Hematopoietic multipotent progenitor cell treated with erythropoietin and hydrocortisone succinate and interleukin-3 and kit ligand, for 6 days (in vitro differentiated cells): ENCODE measurements at regions not wholly inside any gene's neighbourhood (a gene's known extent, or its start where the extent isn't known, plus 50 kb on each side); places are given as distances from the start of the nearest gene placed in this dataset.

ENCODE experiments used
- DNase-seq: peaks from one replicate; pipeline ENCODE4 v3.0.0-alpha.2; 2015

GRCh38 chr19:33900817-33901216 is 104.1 kb downstream of the KCTD15 start:
- no peak for DNase-seq

DNA sequence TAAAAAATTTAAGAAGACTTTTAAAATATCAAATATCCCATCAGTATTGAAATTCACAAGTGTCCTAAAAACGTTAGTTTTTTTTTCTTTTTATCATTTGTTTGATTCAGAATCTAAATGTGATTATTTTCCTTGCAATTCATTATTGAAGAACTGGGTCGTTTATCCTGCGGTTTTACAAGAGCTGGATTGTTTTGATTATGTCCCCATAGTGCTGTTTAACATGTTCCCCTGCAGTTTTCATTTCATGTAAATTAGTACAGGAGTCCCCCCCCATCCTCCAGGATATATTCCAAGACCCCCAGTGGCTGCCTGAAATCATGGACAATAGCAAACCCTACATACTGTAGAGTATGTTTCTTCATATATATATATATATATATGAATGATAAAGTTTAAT is 105.7 kb downstream of the KCTD15 start:
- DNase-seq, result no peak

DNA sequence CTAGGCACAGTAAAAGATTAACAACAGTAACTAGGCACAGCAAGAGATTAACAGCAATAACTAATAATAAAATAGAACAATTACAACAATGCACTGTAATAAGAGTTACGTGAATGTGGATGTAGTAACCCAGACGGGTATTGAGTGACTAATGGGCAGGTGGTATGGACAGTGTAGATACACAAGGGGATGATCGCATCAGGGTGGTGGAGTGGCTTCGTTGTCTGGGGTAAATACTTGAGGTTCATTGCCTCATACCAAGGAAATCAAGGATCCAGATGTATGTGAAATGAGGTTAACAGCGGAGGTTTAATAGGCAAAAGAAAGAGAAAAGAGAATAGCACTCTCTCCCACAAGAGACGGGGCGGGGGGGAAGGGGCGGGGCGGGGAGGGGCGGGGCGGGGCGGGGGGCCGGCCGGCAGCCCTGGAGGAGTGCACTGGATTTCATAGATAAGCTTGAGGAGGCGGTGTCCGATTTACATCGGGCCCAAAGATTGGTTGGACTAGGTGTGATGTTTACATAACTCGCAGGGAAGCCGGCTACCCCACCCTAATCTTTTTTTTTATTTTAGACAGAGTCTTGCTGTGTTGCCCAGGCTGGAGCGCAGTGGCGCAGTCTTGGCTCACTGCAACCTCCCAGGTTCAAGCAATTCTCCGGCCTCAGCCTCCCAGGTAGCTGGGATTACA is 106.3 kb downstream of the KCTD15 start:
- peak; percentile 9 for DNase-seq

DNA sequence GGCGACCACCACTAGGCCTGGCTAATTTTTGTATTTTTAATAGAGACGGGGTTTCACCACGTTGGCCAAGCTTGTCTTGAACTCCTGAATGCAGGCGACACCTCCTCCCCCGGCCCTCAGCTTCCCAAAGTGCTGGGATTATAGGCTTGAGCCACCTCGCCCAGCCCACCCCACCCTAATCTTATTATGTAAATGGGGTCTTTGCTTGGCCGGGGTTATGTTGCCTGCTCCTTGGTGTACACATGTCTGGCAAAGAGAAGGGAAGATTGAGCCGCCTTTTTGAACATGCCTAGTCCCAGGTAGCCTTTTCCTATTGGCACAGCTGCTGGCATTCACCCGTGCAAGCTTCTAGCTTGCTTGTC is 106.8 kb downstream of the KCTD15 start:
- no peak for DNase-seq

DNA sequence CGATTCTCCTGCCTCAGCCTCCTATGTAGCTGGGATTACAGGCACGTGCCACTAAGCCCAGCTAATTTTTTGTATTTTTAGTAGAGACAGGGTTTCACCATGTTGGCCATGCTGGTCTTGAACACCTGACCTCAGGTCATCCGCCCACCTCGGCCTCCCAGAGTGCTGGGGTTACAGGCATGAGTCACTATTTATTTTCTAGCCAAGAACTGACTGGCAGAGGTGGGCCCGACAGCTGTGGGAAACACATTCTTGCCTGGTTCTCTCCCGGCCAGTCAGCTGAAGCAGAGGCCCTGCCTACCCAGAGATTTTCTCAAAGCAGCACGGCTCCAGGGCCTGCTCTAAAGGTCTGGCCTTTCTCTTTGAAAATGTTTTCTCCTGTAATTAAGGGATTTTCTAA is 108.0 kb downstream of the KCTD15 start:
- DNase-seq, result no peak

DNA sequence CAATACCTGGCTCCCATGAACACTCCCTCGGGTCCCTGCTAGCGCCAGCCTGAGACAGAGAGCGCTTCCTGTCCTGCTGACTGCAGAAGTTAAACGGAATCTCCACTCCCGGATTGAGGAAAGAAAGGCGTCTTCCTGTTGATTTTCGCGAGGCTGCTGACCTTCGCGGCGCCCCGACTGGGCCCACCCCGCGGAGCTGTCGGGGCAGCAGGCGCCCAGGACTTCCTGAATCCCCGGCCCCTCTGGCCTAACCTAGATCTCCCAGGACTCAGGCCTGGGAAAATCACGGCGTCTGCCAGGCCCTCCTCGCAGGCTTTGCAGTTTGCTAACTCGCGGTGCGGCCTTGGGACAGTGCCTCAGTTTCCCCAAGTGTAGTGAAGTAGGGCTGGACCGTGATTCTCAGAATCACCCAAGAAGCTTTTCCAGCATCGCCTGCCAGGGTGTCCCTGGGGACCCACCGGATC is 108.8 kb downstream of the KCTD15 start:
- DNase-seq, result no peak

DNA sequence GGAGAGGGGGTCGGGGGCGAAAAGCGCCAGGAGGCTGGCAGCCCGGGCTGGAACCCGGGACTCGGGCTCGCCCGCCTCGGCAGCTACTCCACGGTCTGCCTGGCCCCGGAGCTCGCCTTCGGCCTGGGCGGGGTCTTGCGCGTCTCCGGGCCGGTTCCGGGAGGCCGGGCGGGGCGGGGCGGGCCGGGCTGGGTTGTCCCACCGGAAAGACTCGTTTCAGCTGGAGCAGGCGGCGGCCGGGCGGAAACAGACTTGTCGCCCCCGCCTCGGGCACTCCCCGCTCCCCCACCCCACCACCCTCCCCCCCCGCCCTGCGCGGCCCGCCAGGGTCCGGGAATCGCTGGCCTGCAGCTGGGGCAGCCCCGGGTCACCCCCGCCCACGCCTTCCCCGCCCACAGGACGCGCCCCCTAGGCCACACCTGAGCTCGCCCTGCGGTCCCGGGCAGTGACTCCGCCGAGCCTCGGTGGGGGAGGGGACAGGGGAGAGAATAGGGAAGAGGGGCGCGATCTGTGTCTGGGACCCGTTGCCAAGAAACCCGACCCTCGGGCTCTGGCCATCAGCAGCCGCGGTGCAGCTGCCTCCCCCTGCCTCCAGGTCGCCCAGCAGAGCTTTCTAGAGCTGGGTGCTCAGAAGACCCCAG is 109.4 kb downstream of the KCTD15 start:
- no peak for DNase-seq

- no peak for DNase-seq
These were observed 110.1 kb downstream of the KCTD15 start for GRCh38 chr19:33906578-33907335.

DNA sequence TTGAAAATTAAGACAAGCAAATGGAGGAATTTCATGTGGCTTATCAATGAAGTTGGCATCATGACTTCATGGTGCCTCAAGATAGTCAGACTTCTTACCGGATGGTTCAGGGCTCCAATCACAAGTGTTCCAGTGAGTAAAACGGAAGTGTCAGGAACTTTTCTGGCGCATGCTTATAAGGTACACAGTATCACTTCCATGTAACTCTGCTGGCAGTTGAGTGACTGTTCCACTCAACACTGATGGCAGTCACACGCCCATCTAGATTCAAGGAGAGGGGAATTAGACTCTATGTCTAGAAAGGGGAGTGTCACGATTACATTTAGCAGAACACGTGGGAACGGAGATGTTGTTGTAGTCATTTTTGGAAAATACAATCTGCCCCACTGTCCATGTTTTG is 114.3 kb downstream of the KCTD15 start:
- no peak for DNase-seq

DNA sequence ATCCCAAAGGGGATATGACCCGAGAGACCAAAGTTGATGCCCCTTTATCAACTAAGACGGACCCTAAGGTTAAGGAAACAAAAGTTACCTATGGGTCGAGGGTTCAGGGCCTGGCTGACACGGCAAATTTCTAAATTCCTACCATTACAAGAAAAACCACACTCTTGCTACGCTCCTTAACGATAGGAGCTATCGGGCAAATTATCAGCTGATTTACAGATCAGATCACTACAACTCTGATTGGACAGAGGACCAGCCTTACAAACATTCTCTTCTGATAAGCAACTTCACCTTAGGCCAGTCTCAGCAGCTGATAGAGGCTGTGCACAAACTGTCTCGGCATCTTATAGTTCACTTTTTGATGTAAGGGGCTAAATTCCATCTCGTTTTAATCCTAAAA is 117.9 kb downstream of the KCTD15 start:
- DNase-seq, result no peak

GRCh38 chr19:33916792-33917191 is 120.1 kb downstream of the KCTD15 start:
- DNase-seq, result no peak

DNA sequence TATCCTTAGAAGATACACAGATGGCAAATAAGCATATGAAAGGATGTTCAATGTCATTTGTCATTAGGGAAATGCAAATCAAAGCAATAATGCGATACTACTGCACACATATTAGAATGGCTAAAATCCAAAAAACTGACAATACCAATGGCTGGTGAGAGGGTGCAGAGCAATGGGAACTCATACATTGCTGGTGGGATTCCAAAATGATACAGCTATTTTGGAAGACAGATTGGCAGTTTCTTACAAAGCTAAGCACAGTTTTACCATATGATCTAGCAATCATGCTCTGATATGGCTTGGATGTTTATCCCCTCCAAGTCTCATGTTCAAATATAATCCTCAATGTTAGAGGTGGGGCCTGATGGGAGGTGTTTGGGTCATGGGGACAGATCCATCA is 122.6 kb downstream of the KCTD15 start:
- no peak for DNase-seq

- DNase-seq, result no peak
These were observed 124.5 kb downstream of the KCTD15 start for GRCh38 chr19:33921165-33921564.

DNA sequence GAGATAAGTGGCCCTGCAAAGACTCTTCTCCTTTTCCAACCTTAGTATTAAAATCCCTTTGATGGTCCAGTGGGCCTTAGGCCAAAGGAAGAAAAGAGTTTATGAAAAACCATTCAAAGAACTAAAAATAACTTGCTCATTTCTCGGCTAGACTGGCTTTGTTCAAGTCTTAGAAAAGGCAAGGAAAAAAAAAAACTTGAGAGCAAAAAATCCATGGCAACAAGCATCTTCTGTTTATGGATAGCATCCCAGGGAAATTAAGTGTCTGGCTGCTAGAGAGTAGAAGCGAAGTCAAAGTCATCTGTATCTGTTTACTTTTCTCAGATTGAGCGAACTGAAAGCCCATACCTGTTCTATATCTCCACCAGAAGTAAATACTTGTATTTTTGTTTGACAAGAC is 129.6 kb downstream of the KCTD15 start:
- DNase-seq, result no peak

GRCh38 chr19:33927789-33928457 is 131.3 kb downstream of the KCTD15 start:
- DNase-seq, result no peak

GRCh38 chr19:33928458-33928950 is 131.8 kb downstream of the KCTD15 start:
- no peak for DNase-seq

DNA sequence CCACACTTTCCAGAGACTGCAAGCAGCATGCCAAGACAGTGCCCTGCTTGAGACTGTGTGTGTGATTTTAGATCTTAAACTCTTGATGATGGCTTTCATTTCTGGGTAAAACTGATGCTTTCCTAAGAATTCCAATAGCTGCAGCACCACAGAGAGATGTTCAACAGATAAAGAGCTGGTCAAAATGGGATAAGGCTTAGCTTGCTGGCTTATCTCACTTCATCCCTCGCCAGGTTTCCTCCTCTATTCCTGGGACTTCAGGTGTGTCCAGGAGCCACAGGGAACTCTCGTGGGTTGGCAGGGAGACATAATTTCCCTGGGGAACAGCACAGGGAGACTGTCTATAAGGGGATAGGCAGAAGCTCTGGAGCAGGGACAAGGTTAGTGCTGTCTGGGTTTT is 137.3 kb downstream of the KCTD15 start:
- no peak for DNase-seq

- DNase-seq, result no peak
These were observed 142.2 kb downstream of the KCTD15 start for GRCh38 chr19:33938821-33939220.

- no peak for DNase-seq
These were observed 144.5 kb downstream of the KCTD15 start for GRCh38 chr19:33941133-33941532.

DNA sequence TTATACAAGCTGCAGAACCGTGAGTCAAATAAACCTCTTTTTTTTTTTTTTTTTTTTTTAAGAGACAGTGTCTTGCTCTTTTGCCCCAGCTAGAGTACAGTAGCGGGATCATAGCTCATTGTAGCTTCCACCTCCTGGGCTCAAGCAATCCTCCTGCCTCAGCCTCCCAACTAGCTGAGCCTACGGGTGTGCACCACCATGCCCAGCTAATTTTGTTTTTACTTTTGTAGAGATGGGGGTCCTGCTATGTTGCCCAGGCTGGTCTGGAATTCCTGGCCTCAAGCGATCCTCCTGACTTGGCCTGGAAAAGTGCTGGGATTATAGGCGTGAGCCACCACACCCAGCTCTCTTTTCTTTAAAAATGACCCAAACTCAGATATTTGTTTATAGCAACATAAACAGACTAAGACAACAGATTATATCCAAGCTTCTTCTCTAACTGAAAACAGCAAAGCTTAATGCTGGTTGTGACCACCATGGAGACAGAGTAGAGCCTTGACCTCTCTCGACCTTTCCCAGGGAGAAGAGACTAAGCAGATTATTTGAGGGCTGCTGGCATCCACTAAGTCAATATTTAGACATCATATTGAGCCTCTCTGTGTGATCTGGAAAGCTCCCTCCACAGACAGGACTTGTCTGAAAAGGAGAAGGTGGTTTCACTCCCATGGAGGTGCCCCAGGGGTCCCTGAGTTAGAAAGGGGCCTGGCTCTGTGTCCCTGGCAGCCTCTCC is 150.0 kb downstream of the KCTD15 start:
- no peak for DNase-seq

- DNase-seq, result no peak
These were observed 150.7 kb downstream of the KCTD15 start for GRCh38 chr19:33947265-33947964.
